ENCODE measurements at regions not wholly inside any gene's neighbourhood (a gene's known extent, or its start where the extent isn't known, plus 50 kb on each side); places are given as distances from the start of the nearest gene placed in this dataset.

DNA sequence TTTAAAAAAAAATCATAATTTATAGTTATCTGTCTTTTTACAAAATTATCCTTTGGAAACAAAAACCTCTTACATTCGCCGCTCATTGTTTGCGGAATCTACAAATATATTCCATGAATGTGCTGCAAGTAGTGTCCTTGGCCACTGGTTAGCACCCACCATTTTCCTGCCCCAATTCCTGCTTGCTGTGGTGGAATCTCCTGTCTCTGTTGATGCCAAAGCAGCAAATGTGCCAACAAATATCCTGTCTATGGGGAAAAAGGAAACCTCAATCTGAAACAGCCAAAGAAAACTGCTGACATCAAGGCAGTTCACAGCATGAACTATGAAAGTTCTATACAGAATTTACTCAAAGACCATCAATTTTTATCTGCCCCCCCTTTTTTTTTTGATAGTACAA lies 603.6 kb downstream of the COL12A1 start:
- no peaks in the 10 kb centered on the region for H3K36me3 ChIP-seq (ENCODE audit: insufficient read depth, low read length)
- H3K4me1 Mint-ChIP-seq (ENCODE audit: low read depth, unreplicated experiment) = peaks cover 42% of the 10 kb centered on the region
- no peak overlapping the region for H3K27ac ChIP-seq (ENCODE audit: low read depth, low read length)
- H3K9me3 ChIP-seq (ENCODE audit: insufficient read depth, low read depth, low read length) = no peaks in the 10 kb centered on the region
- H3K27me3 ChIP-seq (ENCODE audit: insufficient read depth, low read length) = no peaks in the 10 kb centered on the region
- TF ChIP-seq, protein P1, sequence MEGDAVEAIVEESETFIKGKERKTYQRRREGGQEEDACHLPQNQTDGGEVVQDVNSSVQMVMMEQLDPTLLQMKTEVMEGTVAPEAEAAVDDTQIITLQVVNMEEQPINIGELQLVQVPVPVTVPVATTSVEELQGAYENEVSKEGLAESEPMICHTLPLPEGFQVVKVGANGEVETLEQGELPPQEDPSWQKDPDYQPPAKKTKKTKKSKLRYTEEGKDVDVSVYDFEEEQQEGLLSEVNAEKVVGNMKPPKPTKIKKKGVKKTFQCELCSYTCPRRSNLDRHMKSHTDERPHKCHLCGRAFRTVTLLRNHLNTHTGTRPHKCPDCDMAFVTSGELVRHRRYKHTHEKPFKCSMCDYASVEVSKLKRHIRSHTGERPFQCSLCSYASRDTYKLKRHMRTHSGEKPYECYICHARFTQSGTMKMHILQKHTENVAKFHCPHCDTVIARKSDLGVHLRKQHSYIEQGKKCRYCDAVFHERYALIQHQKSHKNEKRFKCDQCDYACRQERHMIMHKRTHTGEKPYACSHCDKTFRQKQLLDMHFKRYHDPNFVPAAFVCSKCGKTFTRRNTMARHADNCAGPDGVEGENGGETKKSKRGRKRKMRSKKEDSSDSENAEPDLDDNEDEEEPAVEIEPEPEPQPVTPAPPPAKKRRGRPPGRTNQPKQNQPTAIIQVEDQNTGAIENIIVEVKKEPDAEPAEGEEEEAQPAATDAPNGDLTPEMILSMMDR (IDR thresholded peaks at IDR 0.05; ENCODE audit: insufficient read depth, low read depth, low read length) = no peak
- no peak for TF ChIP-seq EZH2 (IDR thresholded peaks at IDR 0.05; ENCODE audit: insufficient read depth, low read length)
- no peak overlapping the region for H3K4me3 Mint-ChIP-seq (ENCODE audit: unreplicated experiment)
- H3K79me2 ChIP-seq (ENCODE audit: insufficient read depth, low read length) = no peaks in the 10 kb centered on the region
- no peaks in the 10 kb centered on the region for H3K27me3 Mint-ChIP-seq (ENCODE audit: low read depth, unreplicated experiment)
- H3K36me3 Mint-ChIP-seq (ENCODE audit: low read depth, unreplicated experiment) = peaks cover 2% of the 10 kb centered on the region
- FAIRE-seq (no peak), DNase-seq (ENCODE audit: low read depth) (no peak)
- H3K27ac Mint-ChIP-seq (ENCODE audit: unreplicated experiment) = no peak overlapping the region
- no peak overlapping the region for H3K9ac ChIP-seq (ENCODE audit: low read length)
- H3K4me1 ChIP-seq (ENCODE audit: insufficient read depth, low read length) = peaks cover 14% of the 10 kb centered on the region
- H4K20me1 ChIP-seq (ENCODE audit: insufficient read depth, low read length) = no peaks in the 10 kb centered on the region
- no peak overlapping the region for H2AFZ ChIP-seq (ENCODE audit: low read depth, low read length)
- no peak overlapping the region for H3K4me2 ChIP-seq (ENCODE audit: low read length)
- no peak overlapping the region for H3K4me3 ChIP-seq (ENCODE audit: insufficient read depth, low read depth, low read length)
- peaks cover 6% of the 10 kb centered on the region for H3K9me3 Mint-ChIP-seq (ENCODE audit: unreplicated experiment)

GRCh38 chr6:74598462-74599393 lies 607.1 kb downstream of the COL12A1 start:
- Histone ChIP-seq H4K20me1 (ENCODE audit: insufficient read depth, low read length) (no peaks in the 10 kb centered on the region), H3K4me2 (ENCODE audit: low read length) (peak overlapping the region; percentile 1), H3K9ac (ENCODE audit: low read length) (no peak overlapping the region), H3K4me3 (ENCODE audit: insufficient read depth, low read depth, low read length) (no peak overlapping the region), H3K4me1 (ENCODE audit: insufficient read depth, low read length) (no peaks in the 10 kb centered on the region), H3K9me3 (ENCODE audit: insufficient read depth, low read depth, low read length) (no peaks in the 10 kb centered on the region), H3K79me2 (ENCODE audit: insufficient read depth, low read length) (no peaks in the 10 kb centered on the region), H3K27me3 (ENCODE audit: insufficient read depth, low read length) (no peaks in the 10 kb centered on the region), H3K27ac (ENCODE audit: low read depth, low read length) (no peak overlapping the region), H2AFZ (ENCODE audit: low read depth, low read length) (no peak overlapping the region), H3K36me3 (ENCODE audit: insufficient read depth, low read length) (no peaks in the 10 kb centered on the region)
- H3K4me1 Mint-ChIP-seq (ENCODE audit: low read depth, unreplicated experiment) = peaks cover 20% of the 10 kb centered on the region
- H3K27ac Mint-ChIP-seq (ENCODE audit: unreplicated experiment) = no peak overlapping the region
- no peak for FAIRE-seq
- TF ChIP-seq EZH2 (IDR thresholded peaks at IDR 0.05; ENCODE audit: insufficient read depth, low read length) = no peak
- TF ChIP-seq, protein P1 (IDR thresholded peaks at IDR 0.05; ENCODE audit: insufficient read depth, low read depth, low read length) = no peak
- no peaks in the 10 kb centered on the region for H3K27me3 Mint-ChIP-seq (ENCODE audit: low read depth, unreplicated experiment)
- DNase-seq (ENCODE audit: low read depth) = peak; percentile 58
- peaks cover 2% of the 10 kb centered on the region for H3K36me3 Mint-ChIP-seq (ENCODE audit: low read depth, unreplicated experiment)
- H3K9me3 Mint-ChIP-seq (ENCODE audit: unreplicated experiment) = peaks cover 6% of the 10 kb centered on the region
- H3K4me3 Mint-ChIP-seq (ENCODE audit: unreplicated experiment) = no peak overlapping the region

DNA sequence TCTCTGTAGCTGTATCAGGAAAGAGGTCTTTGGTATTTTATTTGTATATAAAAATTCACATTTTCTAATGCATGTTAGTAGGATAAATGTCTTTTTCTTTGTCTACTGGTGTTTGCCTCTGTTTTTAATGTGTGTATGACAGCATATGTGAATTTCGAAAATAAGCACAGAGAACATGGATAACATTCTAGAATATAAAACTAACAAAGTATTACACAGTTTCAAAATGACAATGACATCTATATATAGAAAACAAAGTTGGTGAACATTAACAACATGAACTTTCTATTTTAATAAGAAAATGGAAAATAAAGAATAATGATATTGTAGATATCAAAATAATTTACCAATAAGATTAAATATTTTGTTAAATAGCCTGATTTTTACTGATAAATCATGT lies 608.0 kb downstream of the COL12A1 start:
- TF ChIP-seq, protein P1 (IDR thresholded peaks at IDR 0.05; ENCODE audit: insufficient read depth, low read depth, low read length) = no peak
- TF ChIP-seq EZH2 (IDR thresholded peaks at IDR 0.05; ENCODE audit: insufficient read depth, low read length) = no peak
- FAIRE-seq = no peak
- no peak for DNase-seq (ENCODE audit: low read depth)

More for the DNA sequence above, 608.0 kb downstream of the COL12A1 start:
- Histone ChIP-seq H3K4me3 (ENCODE audit: insufficient read depth, low read depth, low read length) (no peak overlapping the region), H3K79me2 (ENCODE audit: insufficient read depth, low read length) (no peaks in the 10 kb centered on the region), H3K4me2 (ENCODE audit: low read length) (no peak overlapping the region), H2AFZ (ENCODE audit: low read depth, low read length) (no peak overlapping the region), H3K9me3 (ENCODE audit: insufficient read depth, low read depth, low read length) (no peaks in the 10 kb centered on the region), H3K9ac (ENCODE audit: low read length) (no peak overlapping the region), H3K27ac (ENCODE audit: low read depth, low read length) (no peak overlapping the region), H4K20me1 (ENCODE audit: insufficient read depth, low read length) (no peaks in the 10 kb centered on the region), H3K4me1 (ENCODE audit: insufficient read depth, low read length) (no peaks in the 10 kb centered on the region), H3K36me3 (ENCODE audit: insufficient read depth, low read length) (no peaks in the 10 kb centered on the region), H3K27me3 (ENCODE audit: insufficient read depth, low read length) (no peaks in the 10 kb centered on the region)
- Mint-ChIP-seq H3K4me1 (ENCODE audit: low read depth, unreplicated experiment) (peaks cover 11% of the 10 kb centered on the region), H3K9me3 (ENCODE audit: unreplicated experiment) (peaks cover 6% of the 10 kb centered on the region), H3K27ac (ENCODE audit: unreplicated experiment) (no peak overlapping the region), H3K36me3 (ENCODE audit: low read depth, unreplicated experiment) (peaks cover 2% of the 10 kb centered on the region), H3K27me3 (ENCODE audit: low read depth, unreplicated experiment) (no peaks in the 10 kb centered on the region), H3K4me3 (ENCODE audit: unreplicated experiment) (no peak overlapping the region)

Measured in astrocyte (in vitro differentiated cells and primary cell).